IMR-90 (cell line): ENCODE measurements at regions not wholly inside any gene's neighbourhood (a gene's known extent, or its start where the extent isn't known, plus 50 kb on each side); places are given as distances from the start of the nearest gene placed in this dataset.

Experiments used
- ATAC-seq: fragments of 200-7000 bp; cut with Tn5 transposase; 2 replicates; pipeline ENCODE4 v1.9.1; 2020; ENCODE audit warnings: low read depth, mild to moderate bottlenecking, moderate library complexity
- BruUV-seq: library from RNA; stranded (reverse); fragments of 400-500 nt; replicated peaks from 2 replicates; lab custom pipeline; 2021; lab: Mats Ljungman, UMichigan
- CTCF ChIA-PET: fragments of 300-600 bp; formaldehyde crosslinking; extraction: SDS; loops from one replicate; lab custom pipeline; 2021; ENCODE audit warnings: antibody characterized with exemption; lab: Yijun Ruan, JAX
- POLR2A ChIA-PET: fragments of 300-600 bp; sonication (Branson Sonifier 250); formaldehyde crosslinking; loops from one replicate; lab custom pipeline; 2022; ENCODE audit warnings: antibody characterized with exemption; ENCODE audit not compliant: unreplicated experiment; lab: Charles Lee
- DNase-seq: peaks from one replicate; pipeline ENCODE4 v3.0.0; 2013
- H2AFZ ChIP-seq: replicated peaks from 2 replicates; pipeline ENCODE3; 2013; ENCODE audit warnings: low read length, mild to moderate bottlenecking; ENCODE audit not compliant: poor library complexity
- H2AK5ac ChIP-seq: 2 replicates; pipeline ENCODE4 v1.6.1; 2013; ENCODE audit warnings: low read depth, low read length, inconsistent platforms
- H2AK9ac ChIP-seq: replicated peaks from 2 replicates; pipeline ENCODE3; 2013; ENCODE audit warnings: mild to moderate bottlenecking, low read depth, low read length, moderate library complexity; ENCODE audit not compliant: poor library complexity
- H2BK120ac ChIP-seq: 2 replicates; pipeline ENCODE4 v1.6.1; 2013; ENCODE audit warnings: low read depth, low read length, inconsistent platforms
- H2BK15ac ChIP-seq: 3 replicates; pipeline ENCODE4 v1.6.1; 2013; ENCODE audit warnings: low read depth, low read length, inconsistent platforms
- H2BK20ac ChIP-seq: 2 replicates; pipeline ENCODE4 v1.6.1; 2013; ENCODE audit warnings: low read depth, mild to moderate bottlenecking, inconsistent platforms, low read length, moderate library complexity
- H2BK5ac ChIP-seq: 2 replicates; pipeline ENCODE4 v1.6.1; 2013; ENCODE audit warnings: mild to moderate bottlenecking, low read depth, low read length, inconsistent platforms; ENCODE audit not compliant: poor library complexity, severe bottlenecking
- H3K14ac ChIP-seq: replicated peaks from 2 replicates; pipeline ENCODE4 v1.6.1; 2013; ENCODE audit warnings: low read depth, low read length, inconsistent platforms
- H3K18ac ChIP-seq: 2 replicates; pipeline ENCODE4 v1.6.1; 2013; ENCODE audit warnings: low read depth, low read length, control low read depth
- H3K23ac ChIP-seq: 2 replicates; pipeline ENCODE4 v1.6.1; 2013; ENCODE audit warnings: low read depth, low read length, inconsistent platforms
- H3K27ac ChIP-seq: 2 replicates; pipeline ENCODE4 v1.5.1; 2013; ENCODE audit warnings: mild to moderate bottlenecking, control low read depth, low read length; ENCODE audit not compliant: insufficient read depth
- H3K27me3 ChIP-seq: 2 replicates; pipeline ENCODE4 v1.6.1; 2013; ENCODE audit warnings: low read length; ENCODE audit not compliant: control insufficient read depth, insufficient read depth
- H3K36me3 ChIP-seq: 2 replicates; pipeline ENCODE4 v1.6.1; 2013; ENCODE audit warnings: low read length, mixed read lengths; ENCODE audit not compliant: control insufficient read depth, insufficient read depth
- H3K4ac ChIP-seq: 2 replicates; pipeline ENCODE4 v1.6.1; 2013; ENCODE audit warnings: low read depth, low read length, inconsistent platforms
- H3K4me1 ChIP-seq: 2 replicates; pipeline ENCODE4 v1.6.1; 2013; ENCODE audit warnings: low read length, mixed read lengths; ENCODE audit not compliant: control insufficient read depth, insufficient read depth
- H3K4me2 ChIP-seq: 2 replicates; pipeline ENCODE4 v1.6.1; 2013; ENCODE audit warnings: low read depth, mild to moderate bottlenecking, control low read depth, low read length, moderate library complexity
- H3K4me3 ChIP-seq: 2 replicates; pipeline ENCODE4 v1.5.1; 2013; ENCODE audit warnings: low read depth, mild to moderate bottlenecking, control low read depth, low read length, moderate library complexity; ENCODE audit not compliant: insufficient read depth
- H3K56ac ChIP-seq: 2 replicates; pipeline ENCODE4 v1.6.1; 2013; ENCODE audit warnings: low read length, inconsistent platforms; ENCODE audit not compliant: insufficient read depth; ENCODE audit errors: extremely low read depth
- H3K79me1 ChIP-seq, 2 experiments: 2 replicates each; pipeline ENCODE4 v1.6.1; 2013; ENCODE audit warnings: low read length in 2 of 2, inconsistent platforms in 1 of 2, low read depth in 1 of 2
- H3K9ac ChIP-seq: 2 replicates; pipeline ENCODE4 v1.6.1; 2013; ENCODE audit warnings: low read depth, low read length, control low read depth
- H3K9me1 ChIP-seq: 2 replicates; pipeline ENCODE4 v1.6.1; 2013; ENCODE audit warnings: low read length, inconsistent platforms; ENCODE audit not compliant: insufficient read depth
- H3K9me3 ChIP-seq: 2 replicates; pipeline ENCODE4 v1.6.1; 2013; ENCODE audit warnings: low read length; ENCODE audit not compliant: control insufficient read depth, insufficient read depth
- H4K20me1 ChIP-seq: 2 replicates; pipeline ENCODE4 v1.6.1; 2013; ENCODE audit warnings: low read length, inconsistent platforms; ENCODE audit not compliant: insufficient read depth
- H4K5ac ChIP-seq: 2 replicates; pipeline ENCODE4 v1.6.1; 2013; ENCODE audit warnings: mild to moderate bottlenecking, low read depth, low read length, control low read depth
- H4K8ac ChIP-seq, 2 experiments: 2 replicates each; pipeline ENCODE4 v1.6.1; 2013; ENCODE audit warnings: low read depth in 2 of 2, low read length in 2 of 2, control low read depth in 1 of 2, inconsistent platforms in 1 of 2
- H4K91ac ChIP-seq: 2 replicates; pipeline ENCODE4 v1.6.1; 2013; ENCODE audit warnings: low read depth, low read length, inconsistent platforms; ENCODE audit not compliant: insufficient read depth
- MAFK ChIP-seq: IDR thresholded peaks from 2 replicates; pipeline ENCODE4 v1.6.1; 2012; ENCODE audit warnings: low read depth, low read length, improper control_type of control experiment
- MAZ ChIP-seq: IDR thresholded peaks from 2 replicates; pipeline ENCODE4 v1.6.1; 2012; ENCODE audit warnings: low read depth, mild to moderate bottlenecking, low read length, improper control_type of control experiment, moderate library complexity, borderline replicate concordance
- POLR2A ChIP-seq: IDR thresholded peaks from 2 replicates; pipeline ENCODE4 v1.6.1; 2012; ENCODE audit warnings: mild to moderate bottlenecking, low read depth, low read length
- USF2 ChIP-seq: fragments of 150-350 bp; IDR thresholded peaks from 2 replicates; pipeline ENCODE4 v1.6.1; 2017; ENCODE audit warnings: mild to moderate bottlenecking, antibody characterized with exemption, low read length, low read depth
- dilution Hi-C: fragments of 300-500 bp; cut with HindIII; formaldehyde crosslinking; loops from one replicate; pipeline ENCODE4 v1.14.3; 2018; ENCODE audit warnings: low sequenced_read_pairs; ENCODE audit not compliant: unreplicated experiment
- in situ Hi-C: fragments of 300-500 bp; cut with MboI; formaldehyde crosslinking; loops from 3 replicates; pipeline ENCODE4 v1.14.3; 2019; ENCODE audit warnings: low sequenced_read_pairs, inconsistent platforms, mixed read lengths
- intact Hi-C: fragments of 100-400 bp; cut with micrococcal nuclease; formaldehyde crosslinking; loops from 2 replicates; pipeline ENCODE4 v1.10.0; 2022

GRCh38 chr5:16382047-16382446 lies 83.6 kb downstream of the ZNF622 start:
- H2AK5ac ChIP-seq = no peak overlapping the region
- H2BK15ac ChIP-seq = no peak overlapping the region
- BruUV-seq = no TSS peak
- no peaks in the 10 kb centered on the region for H3K79me1 ChIP-seq
- DNase-seq (no peak), ATAC-seq (no peak)
- H4K8ac ChIP-seq = no peak overlapping the region
- no peak overlapping the region for H3K56ac ChIP-seq
- no peaks in the 10 kb centered on the region for H4K20me1 ChIP-seq
- no peak overlapping the region for H4K5ac ChIP-seq
- H2BK20ac ChIP-seq = no peak overlapping the region
- H3K9me3 ChIP-seq = no peaks in the 10 kb centered on the region
- in situ Hi-C loops = no loop called here
- H4K91ac ChIP-seq = no peak overlapping the region
- no peaks in the 10 kb centered on the region for H3K4me1 ChIP-seq
- H3K27ac ChIP-seq = no peak overlapping the region
- no peak overlapping the region for H2BK5ac ChIP-seq
- no peak overlapping the region for H3K23ac ChIP-seq
- H3K9ac ChIP-seq = no peak overlapping the region
- POLR2A ChIA-PET = no interaction called here
- no peaks in the 10 kb centered on the region for H3K36me3 ChIP-seq
- H3K4me3 ChIP-seq = no peak overlapping the region
- no peak overlapping the region for H3K4me2 ChIP-seq
- H3K14ac ChIP-seq = no peak overlapping the region
- H2AFZ ChIP-seq = no peak overlapping the region
- CTCF ChIA-PET = no interaction called here
- TF ChIP-seq POLR2A (no peak), MAFK (peak; percentile 90), USF2 (no peak), MAZ (no peak)
- H3K4ac ChIP-seq = no peak overlapping the region
- no peaks in the 10 kb centered on the region for H3K9me1 ChIP-seq
- H2AK9ac ChIP-seq = no peak overlapping the region
- intact Hi-C loops = no loop called here
- H2BK120ac ChIP-seq = no peak overlapping the region
- dilution Hi-C loops = no loop called here
- no peak overlapping the region for H3K18ac ChIP-seq
- H3K27me3 ChIP-seq = no peaks in the 10 kb centered on the region; the same call in 1 of the 2 replicates
